Right hindlimb (tissue), 1 donor: ENCODE measurements at regions not wholly inside any gene's neighbourhood (a gene's known extent, or its start where the extent isn't known, plus 50 kb on each side); places are given as distances from the start of the nearest gene placed in this dataset.
"Not testable (repeated sequence)": the region's sequence is repeated elsewhere in the genome, so short reads cannot be mapped to it uniquely, and the experiment has no call there.

Source experiments
- DNase-seq: peaks from one replicate; pipeline ENCODE4 v3.0.0-alpha.2; 2018

DNA sequence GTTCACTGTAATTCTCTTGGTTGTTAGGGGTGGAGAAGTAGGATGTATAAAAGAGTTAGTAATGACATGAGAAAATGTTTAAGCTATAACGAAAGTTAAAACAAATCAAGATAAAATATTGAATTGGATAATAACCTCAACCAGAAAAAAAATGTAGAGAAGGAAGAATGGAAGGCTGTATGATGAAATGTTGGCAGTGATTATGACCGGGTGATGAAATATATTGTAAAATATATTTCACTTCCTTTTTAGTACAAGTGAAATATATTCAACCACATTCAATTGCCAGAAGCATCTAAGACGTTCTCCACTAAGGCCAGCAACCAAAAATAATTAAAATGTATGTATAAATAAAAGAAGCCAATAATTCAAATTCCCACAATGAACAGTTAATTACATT, 309.3 kb upstream of the FGF13 start:
- DNase-seq: no peak

DNA sequence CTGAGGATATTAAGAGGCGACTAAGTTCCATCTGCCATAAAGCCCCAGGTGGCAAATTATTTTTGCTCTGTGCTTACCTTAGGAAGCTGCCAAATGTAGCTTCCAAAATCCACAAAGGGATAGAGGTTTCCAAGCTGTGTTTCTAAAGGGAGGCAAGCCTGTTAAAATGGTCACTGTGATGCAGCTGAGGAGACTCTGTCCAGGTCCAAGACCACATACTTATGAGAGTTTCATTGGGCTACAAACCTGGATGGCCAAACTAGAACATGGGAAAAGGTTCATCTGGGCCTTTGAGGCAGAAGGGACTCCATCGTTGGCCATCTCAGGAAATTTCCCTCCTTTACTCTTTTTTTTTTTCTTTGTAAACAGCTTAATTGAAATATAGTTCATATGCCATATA, 306.9 kb upstream of the FGF13 start:
- DNase-seq: peak; percentile 21

DNA sequence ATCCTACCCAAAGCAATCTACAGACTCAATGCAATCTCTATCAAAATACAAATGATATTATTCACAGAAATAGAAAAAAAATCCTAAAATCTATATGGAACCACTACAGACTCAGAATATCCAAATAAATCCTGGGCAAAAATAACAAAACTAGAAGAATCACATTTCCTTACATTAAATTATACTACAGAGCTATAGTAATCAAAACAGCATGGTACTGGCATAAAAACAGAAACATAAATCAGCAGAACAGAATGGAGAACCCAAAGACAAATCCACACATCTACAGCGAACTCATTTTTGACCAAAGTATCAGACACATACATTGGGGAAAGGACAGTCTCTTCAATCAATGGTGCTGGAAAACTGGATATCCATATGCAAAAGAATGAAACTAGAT, 304.1 kb upstream of the FGF13 start:
- DNase-seq: no peak

DNA sequence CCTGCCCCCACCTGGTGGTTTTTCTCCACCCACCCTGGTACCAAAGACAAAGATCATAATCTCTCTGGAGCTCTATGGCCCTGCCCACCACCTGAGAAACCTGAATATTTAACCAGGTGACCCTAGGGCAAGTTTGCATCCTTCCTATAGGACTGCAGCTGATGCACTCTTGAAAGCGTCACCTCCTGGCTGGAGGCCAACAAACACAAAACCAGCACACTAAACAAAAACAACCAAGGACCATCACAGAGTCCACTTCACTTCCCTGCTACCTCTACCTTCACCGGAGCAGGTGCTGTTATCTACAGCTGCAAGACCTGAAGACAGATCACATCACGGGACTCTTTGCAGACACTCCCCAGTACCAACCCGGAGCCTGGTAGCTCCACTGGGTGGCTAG, 296.7 kb upstream of the FGF13 start:
- no peak for DNase-seq

DNA sequence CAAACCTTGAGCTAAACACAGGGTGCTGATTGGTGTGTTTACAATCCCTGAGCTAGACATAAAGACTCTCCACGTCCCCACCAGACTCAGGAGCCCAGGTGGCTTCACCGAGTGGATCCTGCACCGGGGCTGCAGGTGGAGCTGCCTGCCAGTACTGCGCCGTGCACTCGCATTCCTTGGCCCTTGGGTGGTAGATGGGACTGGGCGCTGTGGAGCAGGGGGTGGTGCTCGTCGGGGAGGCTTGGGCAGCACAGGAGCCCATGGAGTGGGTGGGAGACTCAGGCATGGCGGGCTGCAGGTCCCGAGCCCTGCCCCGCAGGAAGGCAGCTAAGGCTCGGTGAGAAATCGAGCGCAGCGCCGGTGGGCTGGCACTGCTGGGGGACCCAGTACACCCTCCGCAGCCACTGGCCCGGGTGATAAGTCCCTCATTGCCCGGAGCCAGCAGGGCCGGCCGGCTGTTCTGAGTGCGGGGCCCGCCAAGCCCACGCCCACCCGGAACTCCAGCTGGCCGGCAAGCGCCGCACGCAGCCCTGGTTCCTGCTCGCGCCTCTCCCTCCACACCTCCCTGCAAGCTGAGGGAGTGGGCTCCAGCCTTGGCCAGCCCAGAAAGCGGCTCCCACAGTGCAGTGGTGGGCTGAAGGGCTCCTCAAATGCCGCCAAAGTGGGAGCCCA, 292.5 kb upstream of the FGF13 start:
- DNase-seq: not testable (repeated sequence)

DNA sequence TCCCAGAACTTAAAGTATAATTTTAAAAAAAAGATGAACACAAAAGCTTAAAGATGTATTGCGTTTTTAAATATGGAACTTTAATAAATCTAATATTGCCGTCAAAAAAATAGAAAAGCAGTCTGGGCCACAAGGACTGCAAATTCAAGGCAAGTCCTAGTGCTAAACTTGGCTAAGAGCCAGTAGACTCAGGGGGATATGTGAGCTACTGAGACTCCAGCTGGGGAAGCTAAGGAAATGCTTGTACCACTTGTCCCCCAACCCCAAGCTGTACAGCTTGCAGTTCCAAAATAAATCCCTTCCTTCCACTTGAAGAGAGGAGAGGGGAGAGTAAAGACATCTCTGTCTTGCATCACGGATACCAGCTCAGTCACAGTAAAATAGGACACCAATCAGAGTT, 290.8 kb upstream of the FGF13 start:
- DNase-seq: no peak

DNA sequence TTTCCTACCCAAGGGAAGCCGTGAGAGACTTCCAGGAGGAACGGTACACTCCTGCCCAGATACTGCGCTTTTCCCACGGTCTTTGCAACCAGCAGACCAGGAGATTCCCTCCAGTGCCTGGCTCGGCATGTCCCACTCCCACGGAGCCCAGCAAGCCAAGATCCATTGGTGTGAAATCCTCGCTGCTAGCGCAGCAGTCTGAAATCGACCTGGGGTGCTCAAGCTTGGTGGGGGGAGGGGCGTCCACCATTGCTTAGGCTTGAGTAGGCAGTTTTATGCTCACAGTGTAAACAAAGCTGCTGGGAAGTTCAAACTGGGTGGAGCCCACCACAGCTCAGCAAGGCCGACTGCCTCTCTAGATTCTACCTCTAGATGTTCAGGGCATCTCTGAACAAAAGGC, 284.8 kb upstream of the FGF13 start:
- DNase-seq: no peak

DNA sequence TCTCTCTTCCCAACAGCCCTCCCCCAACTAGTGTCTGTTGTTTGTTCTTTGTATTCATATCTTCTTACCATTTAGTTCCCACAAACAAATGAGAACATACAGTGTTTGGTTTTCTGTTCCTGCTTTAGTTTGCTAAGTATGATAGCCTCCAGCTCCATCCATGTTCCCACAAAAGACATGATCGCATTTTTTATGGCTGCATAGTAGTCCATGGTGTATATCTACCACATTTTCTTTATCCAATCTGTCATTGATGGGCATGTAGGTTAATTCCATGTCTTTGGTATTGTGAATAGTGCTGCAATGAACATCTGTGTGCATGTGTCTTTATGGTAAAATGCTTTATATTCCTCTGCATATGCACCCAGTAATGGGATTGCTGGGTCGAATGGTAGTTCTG, 283.9 kb upstream of the FGF13 start:
- no peak for DNase-seq

DNA sequence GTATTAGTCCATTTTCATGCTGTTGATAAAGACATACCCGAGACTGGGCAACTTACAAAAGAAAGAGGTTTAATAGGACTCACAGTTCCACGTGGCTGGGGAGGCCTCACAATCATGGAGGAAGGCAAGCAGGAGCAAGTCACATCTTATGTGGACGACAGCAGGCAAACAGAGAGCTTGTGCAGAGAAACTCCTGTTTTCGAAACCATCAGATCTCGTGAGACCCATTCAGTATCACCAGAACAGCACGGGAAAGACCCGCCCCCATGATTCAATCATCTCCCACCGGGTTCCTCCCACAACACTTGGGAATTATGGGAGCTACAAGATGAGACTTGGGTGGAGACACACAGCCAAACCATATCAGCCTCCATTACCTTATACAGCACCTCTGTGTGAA, 278.9 kb upstream of the FGF13 start:
- not testable (repeated sequence) for DNase-seq

DNA sequence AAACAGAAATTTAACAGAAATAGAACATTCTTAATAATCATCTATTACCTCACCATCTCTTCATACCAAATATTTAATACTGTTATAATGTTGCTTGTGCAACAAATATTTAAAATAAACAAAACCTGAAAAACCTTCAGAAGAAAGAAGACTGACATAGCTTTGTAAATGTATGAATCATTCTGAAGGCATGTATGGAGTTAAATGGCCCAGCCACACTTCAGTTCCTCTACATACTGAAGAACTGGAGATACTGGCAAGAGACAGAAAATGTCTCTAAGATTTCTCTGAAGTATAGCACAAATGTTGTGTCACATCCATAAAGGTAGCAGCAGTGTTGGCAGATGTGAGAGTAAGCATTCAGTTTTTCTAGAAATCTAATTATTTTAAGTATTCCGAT, 275.3 kb upstream of the FGF13 start:
- DNase-seq: no peak

DNA sequence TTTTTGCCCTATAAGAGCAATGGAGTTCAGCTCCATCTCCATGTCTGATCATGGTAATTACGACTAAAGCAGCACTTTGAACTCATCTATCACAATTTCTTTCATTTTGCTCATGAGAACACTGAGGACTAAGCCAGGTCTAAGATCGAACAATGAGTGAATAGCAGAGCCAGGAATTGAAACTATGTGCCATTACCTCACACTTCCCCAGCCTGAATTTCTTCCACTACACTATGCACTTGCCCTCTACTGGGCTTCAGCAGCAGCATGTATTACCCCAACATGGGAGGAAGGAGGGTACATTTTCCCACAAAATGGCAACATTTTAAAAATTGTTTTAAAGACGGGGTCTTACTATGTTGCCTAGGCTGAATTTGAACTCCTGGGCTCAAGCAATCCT, 274.7 kb upstream of the FGF13 start:
- no peak for DNase-seq

DNA sequence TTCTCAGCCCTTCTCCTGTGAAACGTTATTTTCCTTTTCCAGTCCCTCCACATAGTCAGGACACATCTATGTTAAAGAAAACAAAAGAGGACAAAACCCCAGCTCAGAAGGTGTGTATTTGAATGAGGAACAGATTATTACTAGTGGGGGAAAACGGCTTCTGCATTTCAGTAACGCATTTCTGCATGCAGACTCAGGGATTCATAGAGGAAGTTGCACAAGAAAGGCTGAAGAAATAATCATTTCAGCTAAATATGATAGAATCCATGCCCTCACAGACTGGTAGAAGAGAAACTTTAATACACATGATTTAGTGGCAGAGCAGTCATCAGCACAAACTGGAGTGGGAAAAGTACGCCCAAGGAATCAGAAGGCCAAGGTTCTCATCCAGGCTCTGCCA, 270.8 kb upstream of the FGF13 start:
- no peak for DNase-seq

DNA sequence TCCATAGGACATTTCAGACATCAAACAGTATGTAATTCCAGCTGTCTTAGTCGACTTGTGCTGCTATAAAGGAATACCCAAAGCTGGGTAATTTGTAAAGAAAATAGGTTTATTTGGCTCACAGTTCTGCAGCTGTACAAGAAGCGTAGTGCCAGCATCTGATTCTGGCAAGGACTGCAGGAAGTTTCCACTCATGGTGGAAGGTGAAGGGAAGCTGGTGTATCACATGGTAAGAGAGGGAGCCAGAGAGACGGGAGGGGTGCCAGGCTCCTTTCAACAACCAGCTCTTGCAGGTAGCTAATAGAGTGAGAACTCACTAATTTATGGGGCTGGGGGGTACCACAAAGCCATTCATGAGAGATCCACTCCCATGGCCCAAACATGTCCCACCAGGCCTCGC, 253.0 kb upstream of the FGF13 start:
- no peak for DNase-seq

DNA sequence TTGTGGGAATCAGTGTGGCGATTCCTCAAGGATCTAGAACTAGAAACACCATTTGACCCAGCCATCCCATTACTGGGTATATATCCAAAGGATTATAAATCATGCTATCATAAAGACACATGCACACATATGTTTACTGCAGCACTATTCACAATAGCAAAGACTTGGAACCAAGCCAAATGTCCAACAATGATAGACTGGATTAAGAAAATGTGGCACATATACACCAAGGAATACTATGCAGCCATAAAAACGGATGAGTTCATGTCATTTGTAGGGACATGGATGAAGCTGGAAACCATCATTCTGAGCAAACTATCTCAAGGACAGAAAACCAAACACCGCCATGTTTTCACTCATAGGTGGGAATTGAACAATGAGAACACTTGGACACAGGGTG, 250.9 kb upstream of the FGF13 start:
- DNase-seq: not testable (repeated sequence)

DNA sequence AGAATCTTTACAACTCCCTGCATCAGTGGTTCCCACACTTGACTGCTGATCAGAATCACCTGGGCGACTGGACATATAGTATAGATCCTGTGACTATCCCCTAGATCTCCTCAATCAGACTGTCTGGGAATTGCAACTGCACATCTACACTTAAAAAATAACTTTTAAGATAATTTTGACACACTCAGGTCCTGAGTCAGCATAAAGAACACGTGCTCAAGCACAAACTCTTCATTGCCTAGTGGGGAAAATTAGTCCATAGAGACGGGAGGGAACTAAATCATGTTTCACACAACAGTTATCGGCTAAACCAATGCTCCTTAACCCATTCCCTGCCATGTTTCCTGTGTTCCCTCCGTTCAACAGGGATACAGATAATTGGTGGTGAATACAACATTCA, 243.5 kb upstream of the FGF13 start:
- DNase-seq: no peak

DNA sequence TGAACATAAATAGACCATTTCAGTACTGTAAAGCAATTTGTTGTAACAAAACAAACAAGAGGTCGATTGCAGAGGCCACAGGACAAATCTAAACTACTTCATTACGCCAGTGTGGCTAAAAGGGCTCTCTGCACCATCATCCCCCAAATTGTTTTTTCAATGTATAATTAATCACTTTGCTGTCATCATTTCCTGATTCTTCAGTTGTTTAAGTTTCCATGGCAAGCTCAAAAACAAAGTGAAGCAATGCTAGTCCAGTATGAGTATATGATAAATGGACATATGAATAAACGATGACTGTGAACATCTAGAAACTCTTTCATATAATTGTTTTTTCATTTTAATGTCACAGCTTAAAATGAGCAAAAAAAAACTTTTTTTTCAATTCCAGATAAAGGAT, 235.4 kb upstream of the FGF13 start:
- DNase-seq: no peak

DNA sequence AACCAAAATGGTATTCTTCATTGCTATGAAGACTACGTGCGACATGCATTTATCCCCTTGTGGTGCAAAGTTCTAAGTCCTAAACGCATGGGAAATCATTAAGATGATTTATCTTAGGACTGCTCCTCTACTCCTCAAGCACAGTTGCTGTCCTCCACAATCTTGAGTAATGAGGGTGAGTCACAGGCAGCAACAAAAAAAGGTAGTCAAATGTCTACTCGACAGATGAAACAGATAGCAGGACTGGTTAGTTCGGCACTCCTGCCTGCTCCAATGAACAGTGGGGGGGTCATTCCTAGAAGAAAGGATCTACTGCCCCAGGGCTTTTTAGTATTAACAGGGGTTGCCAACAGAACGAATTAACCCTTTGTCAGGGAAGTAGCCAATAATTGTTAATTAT, 233.7 kb upstream of the FGF13 start:
- no peak for DNase-seq

DNA sequence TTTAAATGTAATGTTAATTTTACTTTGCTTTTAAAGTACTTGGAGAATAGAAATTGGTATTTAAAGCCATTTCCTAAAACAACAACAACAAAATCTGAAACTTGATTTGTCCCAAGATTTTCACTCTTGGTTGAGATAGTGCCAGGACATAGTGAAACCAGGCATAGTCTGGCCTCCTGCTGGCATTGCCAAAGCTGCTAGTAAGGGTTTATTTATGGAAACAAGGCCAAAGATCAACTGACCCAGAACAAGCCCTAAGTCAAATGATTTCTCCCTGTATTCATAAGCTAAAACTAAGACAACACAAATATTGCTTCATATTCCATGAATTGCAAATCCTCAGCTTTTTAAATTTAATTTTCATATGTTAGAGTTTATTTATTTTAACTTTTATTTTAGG, 227.5 kb upstream of the FGF13 start:
- DNase-seq: no peak

DNA sequence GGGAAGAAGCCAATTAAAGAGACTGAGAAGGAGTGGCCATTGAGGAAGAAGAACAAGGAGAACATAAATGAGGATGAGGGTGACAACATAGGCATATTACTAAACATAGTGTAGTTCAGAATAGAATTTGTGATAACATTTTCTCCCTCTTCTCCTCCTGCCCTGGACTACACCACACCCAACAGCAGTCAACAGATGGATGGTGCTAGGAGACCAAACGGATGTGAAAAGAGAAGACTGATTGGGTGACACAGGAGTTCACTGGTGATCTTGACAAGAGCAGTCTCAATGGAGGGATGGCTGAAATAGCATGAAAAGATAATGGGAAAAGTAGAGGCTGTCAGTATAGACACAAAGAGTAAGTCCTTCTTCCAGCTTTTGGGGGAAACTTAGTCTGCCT, 226.5 kb upstream of the FGF13 start:
- DNase-seq: no peak

DNA sequence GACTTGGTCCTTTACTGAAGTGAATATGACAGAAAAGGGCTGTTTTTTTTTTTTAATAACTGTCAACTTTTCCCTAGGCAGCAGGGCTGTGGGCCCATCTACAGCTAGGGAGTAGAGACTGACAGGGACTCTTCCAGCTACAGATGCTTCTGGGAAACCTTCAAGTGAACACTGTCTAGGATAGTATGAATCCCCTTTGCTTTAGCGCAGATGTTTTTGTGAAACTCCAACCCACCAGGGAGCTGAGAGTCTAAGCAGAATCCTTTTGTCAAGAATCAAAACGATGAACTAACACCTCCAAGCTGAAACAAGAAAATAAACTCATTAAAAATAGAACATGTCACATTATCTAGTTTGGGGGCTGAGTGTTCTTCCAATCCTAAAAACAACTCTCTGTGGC, 219.7 kb upstream of the FGF13 start:
- DNase-seq: no peak

DNA sequence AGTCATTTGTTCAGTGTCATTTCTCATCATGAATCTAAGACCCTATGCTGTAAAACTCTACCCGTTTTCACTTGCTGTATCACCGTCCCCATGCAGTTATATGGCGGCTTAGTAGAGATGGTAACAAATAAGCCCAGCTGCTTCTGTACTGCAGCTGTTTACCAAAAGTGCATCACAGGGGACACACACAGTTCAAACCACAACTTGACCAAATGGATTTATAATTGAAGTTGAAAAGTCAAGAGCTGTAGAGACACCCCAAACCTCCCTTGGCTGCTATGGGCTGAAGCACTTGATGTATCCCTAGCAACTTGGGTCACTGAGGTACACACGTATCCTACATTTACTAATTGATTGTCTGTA, 219.0 kb upstream of the FGF13 start:
- DNase-seq: no peak

DNA sequence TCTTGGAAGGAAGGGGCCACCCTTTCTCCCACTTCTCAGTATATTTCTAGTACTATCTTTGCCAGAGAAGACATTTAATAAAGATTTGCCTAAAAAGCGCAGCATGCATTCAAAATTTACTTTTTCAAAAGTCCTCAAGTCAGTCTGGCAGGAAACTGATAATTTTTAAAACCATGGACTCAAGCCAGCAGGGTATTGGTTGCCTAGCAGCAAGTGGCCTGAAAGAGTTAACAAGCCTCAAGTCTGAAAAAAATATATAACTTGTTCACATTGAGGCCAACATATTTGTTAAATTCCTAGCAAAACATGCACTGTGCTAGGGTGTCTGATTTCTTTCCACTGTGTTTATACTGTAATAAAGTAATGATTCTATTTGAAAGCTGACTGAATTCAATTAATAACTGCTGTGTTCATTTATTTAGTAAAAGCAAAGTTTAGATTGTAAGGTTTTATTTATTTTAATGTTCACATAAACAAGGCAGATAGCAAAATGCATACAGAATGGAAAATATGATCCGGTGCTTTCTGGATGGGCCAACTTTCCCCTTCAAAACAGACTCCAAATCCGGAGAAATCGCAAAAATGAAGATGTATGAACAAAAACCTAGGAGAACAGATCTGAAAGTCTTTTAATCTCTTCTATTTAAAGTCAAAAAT, 218.5 kb upstream of the FGF13 start:
- DNase-seq: no peak

DNA sequence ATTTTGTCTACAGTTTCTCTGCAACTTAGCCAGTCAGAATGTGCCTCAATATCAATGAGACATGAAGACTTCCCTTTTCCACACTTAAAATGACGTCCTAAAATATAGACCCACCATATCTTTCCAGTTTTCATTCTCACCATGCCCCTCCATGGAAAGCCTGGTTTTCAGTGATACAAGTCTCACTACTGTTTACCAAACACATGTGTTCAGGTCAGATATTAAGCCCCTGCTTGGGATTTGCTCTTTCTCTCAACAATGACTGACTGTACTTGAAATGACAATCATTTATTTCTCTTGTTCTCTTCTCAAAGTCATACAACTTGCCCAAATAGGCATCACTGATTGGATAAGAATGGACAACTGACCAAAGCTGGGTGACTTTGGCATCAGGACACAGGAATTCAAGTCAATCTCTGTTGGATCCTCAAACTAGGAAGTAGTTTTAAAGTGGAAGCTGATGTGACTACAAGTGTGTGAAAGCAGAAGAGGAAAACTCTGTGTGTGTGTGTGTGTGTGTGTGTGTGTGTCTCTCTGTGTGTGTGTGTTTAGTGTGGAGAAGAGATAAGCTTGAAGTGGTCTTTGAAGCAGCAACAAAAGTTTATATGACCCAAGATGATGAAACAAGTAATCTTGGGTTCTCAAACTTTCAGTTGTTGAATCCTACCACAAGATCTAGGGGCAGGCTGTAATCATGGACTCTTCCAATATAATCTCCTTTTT, 217.4 kb upstream of the FGF13 start:
- no peak for DNase-seq

DNA sequence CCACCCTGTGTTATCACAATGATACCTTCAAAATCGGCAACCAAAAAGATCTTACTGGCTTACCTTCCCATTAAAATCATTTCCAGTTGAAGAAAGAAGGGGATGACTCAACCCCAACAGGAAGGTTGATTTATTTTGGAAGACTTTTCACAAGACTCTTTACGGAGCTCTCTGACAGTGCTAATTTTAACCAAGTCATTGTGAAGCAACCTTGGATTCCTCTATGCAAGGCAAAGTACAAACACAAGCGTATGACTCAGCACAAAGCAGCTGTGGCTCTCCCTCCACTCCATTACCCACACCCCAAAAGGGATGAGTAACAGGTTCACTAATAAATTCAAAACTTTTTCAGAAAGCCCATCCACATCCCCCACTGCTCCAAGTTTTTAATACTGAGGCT, 213.8 kb upstream of the FGF13 start:
- no peak for DNase-seq

DNA sequence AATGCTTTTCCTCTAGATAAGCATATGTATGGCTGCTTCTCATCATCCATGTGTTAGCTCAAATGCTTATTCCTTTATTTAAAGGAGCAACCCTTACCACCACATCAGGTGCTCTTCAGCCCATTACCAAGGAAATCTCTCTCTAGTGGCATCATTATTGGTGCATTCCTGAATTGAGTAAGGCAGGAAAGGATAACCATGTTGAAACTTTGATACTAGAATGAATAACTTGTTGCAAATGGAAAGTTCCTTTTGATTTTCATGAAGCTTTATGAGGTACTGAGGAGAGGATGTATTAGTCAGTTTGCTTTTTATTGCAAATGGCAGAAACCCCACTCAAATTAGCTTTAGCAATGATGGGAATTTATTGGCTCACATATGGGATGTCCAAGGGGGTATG, 212.3 kb upstream of the FGF13 start:
- no peak for DNase-seq
